ENCODE measurements at regions not wholly inside any gene's neighbourhood (a gene's known extent, or its start where the extent isn't known, plus 50 kb on each side); places are given as distances from the start of the nearest gene placed in this dataset.
"Not testable (repeated sequence)": the region's sequence is repeated elsewhere in the genome, so short reads cannot be mapped to it uniquely, and the experiment has no call there.

DNA sequence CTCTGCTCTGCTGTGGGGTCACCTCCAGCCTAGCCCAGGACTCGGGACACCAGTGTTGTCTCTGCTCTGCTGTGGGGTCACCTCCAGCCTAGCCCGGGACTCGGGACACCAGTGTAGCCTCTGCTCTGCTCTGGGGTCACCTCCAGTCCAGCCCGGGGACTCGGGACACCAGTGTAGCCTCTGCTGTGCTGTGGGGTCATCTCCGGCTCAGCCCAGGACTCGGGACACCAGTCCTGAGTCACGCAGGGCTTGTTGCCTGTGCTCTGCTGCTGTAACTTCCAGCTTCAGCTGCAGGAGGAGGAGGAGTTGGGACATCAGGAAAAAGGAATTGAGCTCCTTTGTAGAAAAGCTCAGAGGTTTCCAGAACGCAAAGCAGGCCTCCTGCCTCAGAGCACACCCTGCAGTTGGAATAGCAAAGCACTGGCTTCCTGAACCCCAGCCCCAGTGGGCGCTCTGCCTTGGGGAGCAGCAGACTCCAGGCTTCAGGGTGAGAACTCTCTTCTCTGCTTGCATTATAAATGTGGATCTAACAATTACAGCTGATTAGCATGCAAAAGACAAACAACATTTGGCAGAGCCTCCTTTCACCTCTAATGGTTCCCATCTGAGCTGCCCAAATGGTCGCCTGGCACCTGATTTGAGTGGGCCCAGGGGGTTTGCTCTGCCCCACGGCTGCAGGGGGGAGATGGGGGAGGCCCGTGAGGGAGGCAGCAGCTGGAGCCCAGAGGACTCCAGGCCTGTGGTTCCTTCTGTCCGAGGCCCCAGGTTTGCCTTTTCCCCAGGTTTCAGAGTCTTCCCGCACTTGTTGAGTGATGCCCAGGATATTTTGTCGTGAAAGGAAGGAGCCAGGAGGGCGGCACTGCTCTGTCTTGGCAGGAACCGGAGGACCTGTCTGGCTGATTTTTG is 323.7 kb downstream of the ADGRD1 start:
- not testable (repeated sequence) for DNase-seq

DNA sequence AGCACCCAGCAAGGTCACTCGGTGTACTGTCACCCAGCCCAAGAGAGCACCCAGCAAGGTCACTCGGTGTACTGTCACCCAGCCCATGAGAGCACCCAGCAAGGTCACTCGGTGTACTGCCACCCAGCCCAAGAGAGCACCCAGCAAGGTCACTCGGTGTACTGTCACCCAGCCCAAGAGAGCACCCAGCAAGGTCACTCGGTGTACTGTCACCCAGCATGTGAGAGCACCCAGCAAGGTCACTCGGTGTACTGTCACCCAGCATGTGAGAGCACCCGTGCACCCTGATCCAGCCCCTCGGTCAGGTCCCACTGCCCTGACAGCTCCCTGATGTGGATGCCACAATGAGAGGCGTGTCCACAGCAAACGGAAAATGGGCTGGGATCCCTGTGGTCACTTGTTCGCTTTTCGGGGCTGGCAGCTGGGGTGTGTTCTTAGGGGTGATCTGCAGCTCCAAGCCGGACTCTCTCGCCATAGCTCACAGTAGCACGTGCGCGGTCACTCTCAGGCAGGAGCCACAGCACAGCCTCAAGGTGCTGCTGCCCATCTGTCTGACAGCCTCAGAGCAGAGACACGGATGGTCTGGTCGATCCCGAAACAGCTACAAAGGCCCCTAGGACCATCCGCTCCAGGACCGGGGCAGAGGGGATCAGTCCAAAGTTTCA is 324.9 kb downstream of the ADGRD1 start:
- DNase-seq = not testable (repeated sequence)

DNA sequence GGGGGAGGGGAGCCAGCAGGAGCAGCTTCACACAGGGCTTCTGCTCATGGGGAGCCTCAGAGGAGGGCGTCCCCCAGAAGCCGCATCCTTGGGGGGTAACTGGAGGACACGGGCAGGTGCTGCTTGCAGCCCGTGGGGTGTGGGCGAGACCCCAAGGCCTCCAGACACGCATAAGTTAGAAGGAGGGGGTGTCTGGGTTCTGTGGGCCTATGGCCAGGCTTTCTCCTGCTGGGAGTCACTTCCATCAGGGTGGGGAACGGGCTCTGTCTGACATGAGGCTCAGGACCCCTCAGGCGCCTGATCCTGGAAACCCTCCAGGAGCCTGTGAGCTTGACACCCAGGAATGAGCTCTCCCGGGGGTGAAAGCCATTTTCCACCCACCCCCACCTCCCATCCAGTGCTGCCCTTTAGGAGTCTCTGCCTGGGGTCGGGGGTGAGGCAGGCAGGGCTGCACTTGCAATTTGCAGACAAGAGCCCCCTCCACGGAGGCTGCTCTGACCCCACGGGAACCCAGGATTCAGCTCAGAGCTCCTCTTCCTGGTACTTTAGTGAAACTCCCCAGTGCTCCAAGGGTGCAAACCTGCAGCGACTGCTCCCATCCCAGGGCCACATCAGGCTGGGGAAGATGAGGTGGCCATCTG is 325.7 kb downstream of the ADGRD1 start:
- DNase-seq = no peak

DNA sequence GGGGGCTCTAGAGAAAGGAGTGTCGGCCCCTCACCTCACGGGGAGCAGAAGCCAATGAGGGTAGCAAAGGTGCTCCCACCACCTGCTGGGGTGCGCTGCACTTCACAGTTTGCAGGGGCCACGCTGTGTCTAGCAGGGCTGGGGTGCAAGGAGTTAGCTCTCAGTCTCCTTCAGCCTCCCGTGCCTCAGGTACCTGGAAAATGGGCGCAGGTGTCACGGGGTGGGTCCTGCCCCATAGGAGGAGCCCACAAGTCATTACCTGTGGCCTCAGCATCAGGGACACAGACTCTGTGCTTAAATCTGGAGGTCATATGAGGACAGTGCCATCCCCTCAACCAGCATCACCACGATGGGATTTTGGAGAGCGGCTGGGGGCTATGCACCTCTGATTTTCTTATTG is 326.7 kb downstream of the ADGRD1 start:
- no peak for DNase-seq

DNA sequence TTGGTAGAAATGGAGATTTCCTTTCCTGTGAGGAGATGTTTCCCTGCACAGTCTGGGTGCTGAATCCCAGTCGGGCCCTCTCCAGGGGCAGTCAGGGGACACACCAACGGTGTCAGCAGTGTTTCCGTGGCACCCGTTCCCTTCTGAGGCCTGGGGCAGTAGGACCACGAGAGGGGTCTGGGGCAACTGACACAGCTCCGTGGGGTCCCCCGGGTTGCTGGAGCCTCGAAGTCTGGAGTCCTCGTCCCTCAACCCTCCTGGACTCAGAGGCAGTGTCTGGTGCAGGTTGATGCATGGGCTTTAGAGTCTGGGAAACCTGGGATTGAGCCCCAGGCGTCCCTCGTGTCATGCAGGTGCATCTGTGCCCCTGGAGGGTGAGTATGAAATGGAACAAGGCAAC is 327.3 kb downstream of the ADGRD1 start:
- no peak for DNase-seq

DNA sequence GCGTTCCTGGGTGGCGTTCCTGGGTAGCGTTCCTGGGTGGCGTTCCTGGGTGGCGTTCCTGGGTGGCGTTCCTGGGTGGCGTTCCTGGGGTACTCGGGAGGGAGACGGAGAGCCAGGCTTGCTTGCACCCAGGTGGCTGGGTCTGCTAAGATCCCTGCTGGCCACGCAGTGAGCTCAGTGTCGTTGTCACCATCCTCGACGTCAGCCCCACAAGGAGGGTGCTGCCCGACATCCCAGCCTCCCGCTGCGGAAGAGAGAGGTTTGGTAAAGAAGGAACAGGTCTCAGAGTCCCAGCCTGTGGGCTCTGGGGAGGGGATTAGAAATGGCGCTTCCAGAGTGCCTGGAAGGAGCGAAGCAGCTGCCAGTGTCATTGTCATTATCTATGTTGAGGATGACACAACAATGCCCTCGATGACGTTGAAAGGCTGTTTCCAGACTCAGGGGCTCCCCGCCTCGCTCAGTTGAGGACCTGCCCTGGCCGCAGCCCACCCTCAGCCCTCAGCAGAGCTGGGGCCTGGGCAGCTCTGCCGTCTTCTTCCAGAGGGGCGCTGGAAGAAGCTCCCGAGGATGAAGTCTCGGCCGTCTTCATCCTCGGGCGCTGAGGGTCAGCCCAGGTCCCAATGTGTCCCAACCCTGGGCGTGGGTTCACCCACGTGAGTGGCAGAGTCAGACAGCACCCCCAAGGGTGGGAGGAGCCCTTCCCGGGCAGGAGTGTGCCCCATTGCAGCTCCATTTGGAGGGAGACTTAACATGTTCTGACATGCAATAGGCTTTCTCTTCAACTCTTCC is 328.8 kb downstream of the ADGRD1 start:
- no peak for DNase-seq

DNA sequence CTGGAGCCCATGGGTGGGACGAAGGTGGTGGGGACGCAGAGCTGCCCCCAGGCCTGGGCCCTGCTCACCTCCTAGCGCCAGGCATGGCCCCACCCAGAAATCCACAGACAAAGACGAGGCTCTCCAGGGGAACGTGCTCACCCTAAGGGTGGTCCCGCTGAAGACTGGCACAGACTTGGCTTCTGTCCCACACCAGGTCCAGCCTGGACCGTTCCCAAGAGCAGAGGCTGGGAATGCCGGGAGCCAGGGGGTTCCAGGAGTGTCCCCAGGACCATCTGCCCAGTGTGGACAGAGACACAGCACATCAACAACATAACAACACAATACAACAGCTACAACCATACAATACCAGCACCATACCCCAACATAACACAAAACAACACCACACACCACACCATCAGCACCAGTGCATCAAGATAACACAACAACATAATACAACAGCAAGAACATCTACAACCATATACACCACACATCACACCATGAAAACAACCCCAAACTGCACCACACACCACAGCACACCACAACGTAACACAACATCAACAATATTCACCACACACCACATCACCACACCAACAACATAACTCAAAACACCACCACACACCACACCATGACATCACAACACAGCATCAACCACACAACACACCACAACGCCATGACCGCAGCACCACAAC is 329.6 kb downstream of the ADGRD1 start:
- no peak for DNase-seq

DNA sequence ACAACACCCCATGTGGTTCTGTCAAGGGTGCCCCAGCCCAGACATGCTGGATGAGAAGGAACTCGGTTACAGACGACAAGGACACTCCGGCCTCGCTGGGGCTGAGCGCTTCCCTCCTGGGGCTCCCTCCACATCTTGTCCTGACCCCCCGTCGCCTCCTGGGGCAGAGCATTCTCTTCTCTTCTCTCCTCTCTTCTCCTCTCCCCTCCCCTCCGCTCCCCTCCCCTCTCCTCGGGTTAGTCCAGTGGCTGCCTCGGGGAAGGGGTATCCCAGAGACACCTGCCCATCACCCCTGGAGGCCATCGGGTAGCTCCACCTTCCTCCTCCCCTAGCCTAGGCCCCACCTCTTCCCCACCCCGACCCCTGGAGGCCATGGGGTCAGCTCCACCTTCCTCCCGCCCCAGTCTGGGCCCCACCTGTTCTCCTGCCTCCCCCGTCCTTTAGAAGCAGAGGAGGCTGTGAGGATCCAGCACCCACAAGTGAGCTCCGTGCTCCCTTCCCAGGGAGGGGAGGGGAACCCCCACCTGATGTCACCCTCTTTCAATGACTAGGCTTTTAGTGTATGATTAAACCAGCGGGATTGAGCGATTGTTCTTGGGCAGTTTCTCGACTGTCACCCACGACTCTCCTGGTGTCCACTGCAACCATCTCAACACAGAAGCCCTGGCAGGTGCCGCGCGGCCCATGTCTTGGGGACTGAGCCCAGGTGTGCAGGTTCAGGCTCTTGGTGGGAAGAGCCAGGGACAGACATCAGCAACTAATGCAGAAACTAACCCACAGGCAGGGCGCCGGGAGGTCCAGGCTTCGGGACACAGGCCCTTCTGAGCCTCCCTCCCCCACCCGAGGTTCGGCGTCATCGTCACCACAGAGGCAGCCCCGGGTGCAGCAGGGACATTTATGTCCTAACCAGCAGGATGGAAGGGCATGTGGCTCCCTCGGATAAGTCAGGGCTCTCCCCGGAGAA is 330.4 kb downstream of the ADGRD1 start:
- DNase-seq = not testable (repeated sequence)

DNA sequence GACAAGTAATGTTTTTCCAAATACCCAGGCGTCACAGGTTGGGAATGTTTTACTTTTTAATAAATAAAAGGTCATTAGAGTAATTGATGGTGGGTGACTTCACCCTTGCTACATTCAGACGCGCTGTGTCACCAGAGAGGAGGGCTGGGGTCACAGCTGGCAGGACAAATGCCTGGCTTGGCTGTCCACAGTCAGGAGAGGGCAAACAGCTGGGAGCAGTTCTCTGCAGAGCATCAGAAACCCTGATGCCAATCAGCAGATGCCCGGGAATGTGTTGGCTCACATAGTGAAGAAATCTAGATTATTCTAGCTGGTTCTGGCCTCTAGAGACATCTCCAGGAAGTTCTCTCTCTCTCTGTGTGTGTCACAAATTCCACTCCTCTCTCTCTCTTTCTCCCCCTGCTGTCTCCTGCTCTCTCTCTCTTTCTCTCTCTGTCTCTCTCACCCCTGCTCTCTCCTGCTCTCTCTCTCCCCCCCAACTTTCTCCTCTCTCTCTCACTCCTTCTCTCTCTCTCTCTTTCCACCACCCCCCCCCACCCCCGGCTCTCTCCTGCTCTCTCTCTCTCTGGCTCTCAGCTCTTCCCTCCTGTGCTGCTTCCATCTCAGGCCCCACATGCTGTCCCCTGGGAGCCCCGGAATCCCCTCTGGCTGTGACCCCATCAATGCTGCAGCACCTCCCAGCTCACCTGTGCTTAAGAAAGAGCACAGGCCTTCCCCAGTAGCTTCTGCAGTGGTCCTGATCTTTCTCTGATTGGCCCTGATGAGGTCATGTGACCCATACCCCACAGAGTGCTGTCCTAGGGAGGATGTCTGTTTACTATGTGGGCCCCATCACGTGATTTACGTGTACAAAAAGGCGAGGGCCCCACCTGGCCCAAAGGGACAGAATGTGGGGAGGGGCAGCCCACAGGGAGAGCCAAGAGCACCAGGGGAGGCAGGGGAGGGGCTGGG is 331.5 kb downstream of the ADGRD1 start:
- DNase-seq = not testable (repeated sequence)

DNA sequence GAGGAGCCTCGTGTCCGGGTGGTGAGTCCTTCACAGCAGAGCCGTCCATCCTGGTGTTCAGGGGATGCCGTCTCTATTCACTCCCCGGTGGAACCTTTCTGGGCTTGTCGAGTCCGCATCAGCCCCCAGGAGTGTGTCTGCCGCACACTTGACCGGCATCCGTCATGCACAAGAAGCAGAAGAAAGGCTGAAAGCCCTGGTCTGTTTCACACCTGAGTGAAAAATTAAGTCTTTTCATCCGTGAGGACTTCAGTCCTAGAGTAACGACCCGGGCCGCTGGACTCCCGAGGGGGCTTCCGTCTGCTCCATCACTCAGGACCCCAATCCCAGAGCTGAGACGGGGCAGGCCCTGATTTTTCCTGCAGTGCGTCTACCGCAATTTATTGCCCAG is 332.2 kb downstream of the ADGRD1 start:
- DNase-seq = not testable (repeated sequence)

DNA sequence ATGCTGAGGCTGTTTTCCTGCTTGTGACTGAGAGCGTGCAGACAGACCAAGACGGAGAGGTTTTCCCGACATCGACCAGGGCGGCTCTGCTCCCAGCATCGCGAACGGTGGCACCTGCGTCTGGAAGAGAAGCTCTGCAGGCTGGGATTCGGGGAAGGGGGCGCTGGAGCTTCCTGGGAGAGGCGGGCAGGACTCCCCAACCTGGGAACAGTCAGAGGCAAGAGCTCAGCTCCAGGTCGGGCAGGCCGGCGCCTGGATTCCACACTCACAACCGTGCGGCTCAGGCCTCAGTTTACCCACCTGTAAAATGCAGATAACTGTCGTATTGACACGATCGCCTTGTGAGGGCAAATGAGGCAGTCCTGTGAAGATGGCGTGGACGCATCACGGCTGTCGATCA is 332.6 kb downstream of the ADGRD1 start:
- DNase-seq = not testable (repeated sequence)

DNA sequence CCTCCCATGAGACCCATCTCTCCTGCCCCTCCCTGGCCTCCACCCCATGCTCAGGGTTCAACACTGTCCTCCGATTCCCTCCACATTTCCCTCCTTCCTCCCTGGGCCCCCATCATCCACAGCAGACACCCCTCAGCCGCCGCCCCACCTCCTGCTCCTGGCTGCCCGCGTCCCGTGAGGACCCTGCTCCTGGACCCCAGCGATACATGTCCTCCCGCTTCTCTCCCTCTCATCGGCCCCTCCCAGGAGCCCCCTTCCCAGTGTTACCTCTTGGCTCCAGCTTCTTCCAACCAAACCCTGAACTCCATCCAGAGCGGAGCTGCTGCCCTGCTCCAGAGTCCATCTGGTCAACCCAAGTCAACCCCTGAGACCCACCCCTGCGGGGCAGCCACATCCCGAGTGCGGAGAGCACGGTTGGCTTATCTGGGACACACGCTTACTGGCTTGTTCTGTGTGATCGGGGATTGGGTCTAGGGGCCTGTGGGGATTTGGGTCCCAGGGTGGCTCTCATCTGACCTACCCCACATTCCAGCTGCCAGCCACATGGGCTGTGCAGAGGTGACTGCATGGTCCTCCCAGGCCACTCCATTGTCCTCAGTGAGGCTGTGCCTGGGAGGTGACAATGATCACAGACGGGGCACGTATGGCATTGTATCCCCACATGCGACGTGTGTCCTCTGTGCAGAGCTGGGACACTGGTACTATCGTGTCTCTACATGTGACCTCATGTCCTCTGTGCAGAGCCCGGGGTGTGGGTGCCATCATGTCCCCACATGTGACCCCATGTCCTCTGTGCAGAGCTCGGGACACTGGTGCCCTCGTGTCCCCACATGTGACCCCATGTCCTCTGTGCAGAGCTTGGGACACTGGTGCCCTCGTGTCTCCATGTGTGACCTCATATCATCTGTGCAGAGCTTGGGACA is 333.6 kb downstream of the ADGRD1 start:
- DNase-seq = no peak

DNA sequence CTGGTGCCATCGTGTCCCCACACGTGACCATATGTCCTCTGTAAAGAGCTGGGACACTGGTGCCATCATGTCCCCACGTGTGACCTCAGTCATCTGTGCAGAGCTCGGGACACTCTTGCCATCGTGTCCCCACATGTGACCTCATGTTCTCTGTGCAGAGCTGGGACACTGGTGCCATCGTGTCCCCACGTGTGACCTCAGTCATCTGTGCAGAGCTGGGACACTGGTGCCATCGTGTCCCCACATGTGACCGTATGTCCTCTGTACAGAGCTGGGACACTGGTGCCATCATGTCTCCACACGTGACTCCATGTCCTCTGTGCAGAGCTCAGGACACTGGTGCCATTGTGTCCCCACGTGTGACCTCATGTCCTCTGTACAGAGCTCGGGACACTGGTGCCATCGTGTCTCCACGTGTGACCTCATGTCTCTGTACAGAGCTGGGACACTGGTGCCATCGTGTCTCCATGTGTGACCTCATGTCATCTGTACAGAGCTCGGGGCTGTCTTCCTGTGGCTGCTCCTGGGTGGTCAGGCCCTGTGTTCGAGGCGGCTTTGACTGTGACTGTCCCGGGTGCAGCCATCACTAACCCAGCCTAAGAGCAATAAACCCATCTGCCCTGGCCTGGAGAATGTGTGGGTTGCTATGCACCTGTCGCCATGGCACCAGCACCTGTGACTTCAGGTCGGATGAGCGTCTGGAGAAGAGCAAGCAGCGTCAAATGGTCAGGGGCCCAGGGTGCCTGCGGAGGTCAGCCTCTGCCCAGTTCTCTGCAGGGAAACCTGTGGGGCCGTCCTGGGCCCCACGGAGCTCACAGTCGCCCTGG is 334.4 kb downstream of the ADGRD1 start:
- no peak for DNase-seq

DNA sequence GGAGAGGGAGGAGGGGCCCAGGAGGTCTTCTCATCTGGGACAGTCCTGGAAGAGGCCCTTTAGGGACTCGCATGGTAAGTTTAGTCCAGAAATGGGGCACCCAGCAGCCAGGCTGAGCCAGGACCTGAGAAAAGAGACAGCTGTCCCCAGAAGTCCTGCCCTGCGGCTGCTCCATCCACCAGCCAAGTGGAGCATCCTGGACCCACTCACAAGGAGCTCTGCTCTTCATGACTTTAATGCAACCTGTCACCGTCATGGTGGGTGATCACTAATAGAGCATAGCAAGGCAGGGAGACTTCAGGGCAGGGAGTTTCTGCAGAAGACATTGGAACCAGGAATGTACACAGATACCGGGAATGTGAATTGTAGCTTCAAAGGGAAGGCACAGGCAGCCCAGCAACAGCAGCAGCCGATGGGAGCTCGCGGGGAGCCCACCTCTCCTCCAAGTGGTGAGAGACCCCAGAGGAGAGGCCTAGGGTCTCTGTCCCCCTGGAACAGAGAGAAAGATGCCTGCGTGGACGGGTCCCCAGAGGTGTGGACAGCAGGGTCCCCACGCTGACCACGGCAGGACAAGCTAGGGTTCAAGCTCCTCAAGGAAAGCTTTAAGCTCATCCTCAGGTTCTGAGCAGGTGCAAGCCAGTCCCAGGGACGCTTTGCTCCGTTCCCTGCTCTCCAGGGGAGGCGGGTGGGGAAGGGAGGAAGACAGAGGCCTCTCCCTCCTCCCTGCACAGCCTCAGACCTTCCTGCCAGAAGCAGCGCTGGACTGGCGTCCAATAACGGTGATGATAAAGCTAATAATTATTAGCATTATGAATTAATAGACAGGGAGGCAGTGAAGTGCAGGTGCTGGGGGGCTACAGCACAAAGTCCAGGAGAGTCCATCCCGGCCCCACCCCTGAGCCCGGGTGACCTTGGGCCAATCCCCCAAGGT is 335.3 kb downstream of the ADGRD1 start:
- not testable (repeated sequence) for DNase-seq

DNA sequence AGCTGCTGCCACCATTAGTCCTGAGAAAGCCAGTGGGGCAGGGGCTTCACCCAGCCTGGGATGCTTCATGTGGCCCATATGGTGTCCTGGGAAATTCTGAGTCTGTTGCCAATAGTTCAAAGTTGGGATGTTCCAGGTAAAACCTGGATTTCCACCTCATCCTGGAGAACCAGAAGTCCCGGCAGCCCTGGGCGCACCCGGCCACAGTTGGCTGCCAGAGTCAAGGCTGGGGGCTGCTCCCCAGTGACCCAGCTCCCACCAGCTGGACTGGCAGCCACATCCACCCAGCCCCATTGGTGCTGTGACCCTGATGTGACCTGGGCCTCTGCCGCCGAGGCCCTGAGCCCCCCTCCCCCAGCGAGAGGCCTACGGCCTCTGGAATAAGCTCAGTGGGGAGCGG is 336.1 kb downstream of the ADGRD1 start:
- not testable (repeated sequence) for DNase-seq

DNA sequence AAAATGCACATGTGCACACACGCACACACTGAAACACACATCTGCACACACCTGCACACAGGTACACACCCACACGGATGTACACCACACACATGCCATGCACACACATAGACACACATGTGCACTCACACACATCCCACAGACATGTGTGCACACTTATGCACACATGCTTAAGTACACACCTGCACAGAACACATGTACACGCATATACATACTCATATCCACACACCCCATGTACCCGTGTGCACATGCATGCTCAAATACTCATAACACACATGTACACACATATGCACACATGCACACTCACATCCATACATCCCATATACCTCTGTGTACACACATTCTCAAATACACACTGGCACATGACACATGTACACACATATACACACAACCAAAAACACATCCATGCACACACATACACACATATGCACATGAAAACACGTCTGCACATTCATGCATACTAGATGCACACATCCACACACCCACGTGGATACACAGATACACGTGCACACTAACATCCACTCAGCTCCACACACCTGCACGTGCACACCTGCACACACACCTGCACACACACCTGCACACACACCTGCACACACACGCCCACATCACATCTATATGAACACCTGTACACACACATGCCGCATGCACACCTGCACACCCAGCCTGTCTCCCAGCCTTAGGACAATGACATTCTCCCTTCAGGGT is 336.7 kb downstream of the ADGRD1 start:
- no peak for DNase-seq
